Activated CD4-positive, alpha-beta T cell treated with anti-CD3 and anti-CD28 coated beads, Interleukin-2, amount 10 ng/mL, durations not matched to agents 7 days and 5 days (primary cell): ENCODE measurements at regions not wholly inside any gene's neighbourhood (a gene's known extent, or its start where the extent isn't known, plus 50 kb on each side); places are given as distances from the start of the nearest gene placed in this dataset.
"Not testable (repeated sequence)": the region's sequence is repeated elsewhere in the genome, so short reads cannot be mapped to it uniquely, and the experiment has no call there.

Source experiments
- CTCF ChIA-PET: fragments of 350-600 bp; sonication (Branson Sonifier 250); formaldehyde crosslinking; loops from one replicate; lab custom pipeline; 2021; ENCODE audit warnings: antibody characterized with exemption; lab: Charles Lee
- POLR2A ChIA-PET: fragments of 350-600 bp; sonication (Branson Sonifier 250); formaldehyde crosslinking; loops from one replicate; lab custom pipeline; 2021; ENCODE audit warnings: antibody characterized with exemption; lab: Charles Lee
- DNase-seq: peaks from one replicate; pipeline ENCODE4 v3.0.0-alpha.2; 2020
- H3K27ac Mint-ChIP-seq: one replicate; pipeline ENCODE4 v1.8.0; 2021; ENCODE audit warnings: mild to moderate bottlenecking, moderate library complexity, mixed read lengths
- H3K27me3 Mint-ChIP-seq: one replicate; pipeline ENCODE4 v1.8.0; 2021; ENCODE audit warnings: mixed read lengths
- H3K36me3 Mint-ChIP-seq: one replicate; pipeline ENCODE4 v1.8.0; 2021; ENCODE audit warnings: low read depth, mixed read lengths
- H3K4me1 Mint-ChIP-seq: one replicate; pipeline ENCODE4 v1.8.0; 2021; ENCODE audit warnings: mixed read lengths
- H3K4me3 Mint-ChIP-seq: one replicate; pipeline ENCODE4 v1.8.0; 2021; ENCODE audit warnings: mild to moderate bottlenecking, moderate library complexity, mixed read lengths
- H3K9me3 Mint-ChIP-seq: one replicate; pipeline ENCODE4 v1.8.0; 2021; ENCODE audit warnings: mixed read lengths

GRCh38 chr5:21071986-21072385, 1084.0 kb upstream of the CDH18 start:
- Mint-ChIP-seq H3K9me3 (peaks cover 2% of the 10 kb centered on the region), H3K36me3 (no peaks in the 10 kb centered on the region), H3K27ac (no peak overlapping the region), H3K4me1 (no peaks in the 10 kb centered on the region), H3K27me3 (no peaks in the 10 kb centered on the region), H3K4me3 (no peak overlapping the region)
- ChIA-PET CTCF (interaction anchor here (0.6 kb wide), 1 partner anchor 506 kb away, joined by 4 read pairs; no protein-coding TSS in a partner anchor), POLR2A (no interaction called here)
- DNase-seq, result no peak

GRCh38 chr5:21071421-21071820, 1083.4 kb upstream of the CDH18 start:
- peaks cover 2% of the 10 kb centered on the region for H3K9me3 Mint-ChIP-seq
- H3K4me3 Mint-ChIP-seq, result no peak overlapping the region
- no peaks in the 10 kb centered on the region for H3K27me3 Mint-ChIP-seq
- DNase-seq, result no peak
- H3K36me3 Mint-ChIP-seq, result no peaks in the 10 kb centered on the region
- ChIA-PET CTCF (no interaction called here), POLR2A (no interaction called here)
- no peak overlapping the region for H3K27ac Mint-ChIP-seq
- H3K4me1 Mint-ChIP-seq, result no peaks in the 10 kb centered on the region

GRCh38 chr5:21070858-21071257, 1082.9 kb upstream of the CDH18 start:
- Mint-ChIP-seq H3K27me3 (no peaks in the 10 kb centered on the region), H3K36me3 (no peaks in the 10 kb centered on the region)
- CTCF ChIA-PET, result no interaction called here

GRCh38 chr5:21067724-21068123, 1079.7 kb upstream of the CDH18 start:
- ChIA-PET CTCF (interaction anchor here (0.6 kb wide), 1 partner anchor 1557 kb away, joined by 3 read pairs; no protein-coding TSS in a partner anchor), POLR2A (no interaction called here)
- no peak overlapping the region for H3K4me3 Mint-ChIP-seq

More at GRCh38 chr5:21070858-21071257, 1082.9 kb upstream of the CDH18 start:
- DNase-seq, result no peak
- peaks cover 4% of the 10 kb centered on the region for H3K9me3 Mint-ChIP-seq
- H3K27ac Mint-ChIP-seq, result no peak overlapping the region
- POLR2A ChIA-PET, result no interaction called here
- no peak overlapping the region for H3K4me3 Mint-ChIP-seq
- no peaks in the 10 kb centered on the region for H3K4me1 Mint-ChIP-seq

GRCh38 chr5:21063146-21063545, 1075.1 kb upstream of the CDH18 start:
- no peaks in the 10 kb centered on the region for H3K27me3 Mint-ChIP-seq
- H3K4me1 Mint-ChIP-seq, result no peaks in the 10 kb centered on the region
- H3K9me3 Mint-ChIP-seq, result peaks cover 28% of the 10 kb centered on the region
- CTCF ChIA-PET, result no interaction called here
- POLR2A ChIA-PET, result no interaction called here
- no peak for DNase-seq
- H3K4me3 Mint-ChIP-seq, result no peak overlapping the region
- H3K36me3 Mint-ChIP-seq, result no peaks in the 10 kb centered on the region
- H3K27ac Mint-ChIP-seq, result no peak overlapping the region

More at GRCh38 chr5:21067724-21068123, 1079.7 kb upstream of the CDH18 start:
- Mint-ChIP-seq H3K27ac (no peak overlapping the region), H3K36me3 (no peaks in the 10 kb centered on the region), H3K4me1 (no peaks in the 10 kb centered on the region), H3K27me3 (no peaks in the 10 kb centered on the region), H3K9me3 (peaks cover 11% of the 10 kb centered on the region)
- no peak for DNase-seq

GRCh38 chr5:21058289-21058688, 1070.3 kb upstream of the CDH18 start:
- Mint-ChIP-seq H3K27ac (no peak overlapping the region), H3K4me3 (no peak overlapping the region), H3K4me1 (no peaks in the 10 kb centered on the region), H3K27me3 (no peaks in the 10 kb centered on the region), H3K36me3 (no peaks in the 10 kb centered on the region), H3K9me3 (peaks cover 25% of the 10 kb centered on the region)
- DNase-seq, result no peak
- POLR2A ChIA-PET, result no interaction called here
- CTCF ChIA-PET, result no interaction called here

- Mint-ChIP-seq H3K27ac (no peak overlapping the region), H3K36me3 (no peaks in the 10 kb centered on the region), H3K4me3 (no peak overlapping the region), H3K4me1 (no peaks in the 10 kb centered on the region), H3K27me3 (no peaks in the 10 kb centered on the region), H3K9me3 (peaks cover 4% of the 10 kb centered on the region)
- POLR2A ChIA-PET, result no interaction called here
- CTCF ChIA-PET, result no interaction called here
- no peak for DNase-seq
Measured at GRCh38 chr5:21051945-21052344, 1063.9 kb upstream of the CDH18 start.

- Mint-ChIP-seq H3K4me3 (no peak overlapping the region), H3K27ac (no peak overlapping the region), H3K9me3 (peaks cover 4% of the 10 kb centered on the region), H3K36me3 (no peaks in the 10 kb centered on the region), H3K27me3 (no peaks in the 10 kb centered on the region), H3K4me1 (no peaks in the 10 kb centered on the region)
- ChIA-PET CTCF (no interaction called here), POLR2A (no interaction called here)
- no peak for DNase-seq
Measured at GRCh38 chr5:21049901-21050300, 1061.9 kb upstream of the CDH18 start.

- DNase-seq, result no peak
- Mint-ChIP-seq H3K4me3 (no peak overlapping the region), H3K27me3 (no peaks in the 10 kb centered on the region), H3K9me3 (peaks cover 3% of the 10 kb centered on the region), H3K4me1 (no peaks in the 10 kb centered on the region), H3K27ac (no peak overlapping the region), H3K36me3 (no peaks in the 10 kb centered on the region)
- ChIA-PET POLR2A (no interaction called here), CTCF (interaction anchor here (1.2 kb wide), 1 partner anchor 10 kb away, joined by 4 read pairs; no protein-coding TSS in a partner anchor)
Measured at GRCh38 chr5:21030981-21031380, 1043.0 kb upstream of the CDH18 start.

GRCh38 chr5:21024966-21025365, 1037.0 kb upstream of the CDH18 start:
- DNase-seq, result no peak
- H3K4me3 Mint-ChIP-seq, result no peak overlapping the region
- H3K36me3 Mint-ChIP-seq, result no peaks in the 10 kb centered on the region
- H3K27ac Mint-ChIP-seq, result no peak overlapping the region
- H3K9me3 Mint-ChIP-seq, result peaks cover 6% of the 10 kb centered on the region
- no peaks in the 10 kb centered on the region for H3K4me1 Mint-ChIP-seq
- ChIA-PET CTCF (no interaction called here), POLR2A (no interaction called here)
- no peaks in the 10 kb centered on the region for H3K27me3 Mint-ChIP-seq

- Mint-ChIP-seq H3K4me3 (no peak overlapping the region), H3K9me3 (peaks cover 6% of the 10 kb centered on the region), H3K27ac (no peak overlapping the region), H3K4me1 (no peaks in the 10 kb centered on the region), H3K27me3 (no peaks in the 10 kb centered on the region), H3K36me3 (no peaks in the 10 kb centered on the region)
- DNase-seq, result no peak
- POLR2A ChIA-PET, result no interaction called here
- CTCF ChIA-PET, result no interaction called here
Measured at GRCh38 chr5:21013237-21013636, 1025.2 kb upstream of the CDH18 start.

GRCh38 chr5:21007781-21008180, 1019.8 kb upstream of the CDH18 start:
- peaks cover 3% of the 10 kb centered on the region for H3K9me3 Mint-ChIP-seq
- ChIA-PET POLR2A (no interaction called here), CTCF (no interaction called here)
- H3K36me3 Mint-ChIP-seq, result no peaks in the 10 kb centered on the region
- H3K27ac Mint-ChIP-seq, result no peak overlapping the region
- no peak overlapping the region for H3K4me3 Mint-ChIP-seq
- DNase-seq, result no peak
- H3K27me3 Mint-ChIP-seq, result no peaks in the 10 kb centered on the region
- H3K4me1 Mint-ChIP-seq, result no peaks in the 10 kb centered on the region

- H3K27me3 Mint-ChIP-seq, CTCF ChIA-PET, DNase-seq, H3K4me3 Mint-ChIP-seq, H3K27ac Mint-ChIP-seq, H3K4me1 Mint-ChIP-seq, H3K36me3 Mint-ChIP-seq, POLR2A ChIA-PET: not testable (repeated sequence)
- H3K9me3 Mint-ChIP-seq, result peaks cover 19% of the 10 kb centered on the region
Measured at GRCh38 chr5:20988933-20989332, 1000.9 kb upstream of the CDH18 start.

GRCh38 chr5:20985754-20986153, 997.8 kb upstream of the CDH18 start:
- no peaks in the 10 kb centered on the region for H3K4me1 Mint-ChIP-seq
- H3K27ac Mint-ChIP-seq, result no peak overlapping the region
- peaks cover 22% of the 10 kb centered on the region for H3K9me3 Mint-ChIP-seq
- POLR2A ChIA-PET, result no interaction called here
- H3K36me3 Mint-ChIP-seq, result no peaks in the 10 kb centered on the region
- DNase-seq, result no peak
- no peaks in the 10 kb centered on the region for H3K27me3 Mint-ChIP-seq
- H3K4me3 Mint-ChIP-seq, result no peak overlapping the region
- CTCF ChIA-PET, result no interaction called here
